ENCODE measurements at regions not wholly inside any gene's neighbourhood (a gene's known extent, or its start where the extent isn't known, plus 50 kb on each side); places are given as distances from the start of the nearest gene placed in this dataset.

- TF ChIP-seq ZNF652 (CRISPR knock-in tag; IDR thresholded peaks at IDR 0.05; ENCODE audit: borderline replicate concordance, low read depth) (no peak), NFYB (CRISPR knock-in tag; IDR thresholded peaks at IDR 0.05) (no peak), KAT8 (CRISPR knock-in tag; IDR thresholded peaks at IDR 0.05) (no peak), ZNF260 (CRISPR knock-in tag; IDR thresholded peaks at IDR 0.05; ENCODE audit: borderline replicate concordance, low read depth) (no peak)
Measured at GRCh38 chr4:181998398-181999295, 244.6 kb upstream of the TENM3 start.

Measured in HepG2 (cell line).